Stimulated activated CD4-positive, alpha-beta T cell treated with anti-CD3 and anti-CD28 coated beads, Interleukin-12 subunit alpha, Interleukin-12 subunit beta, amount 100 ng/mL, for 24 hours (primary cell): ENCODE measurements at regions not wholly inside any gene's neighbourhood (a gene's known extent, or its start where the extent isn't known, plus 50 kb on each side); places are given as distances from the start of the nearest gene placed in this dataset.
"Not testable (repeated sequence)": the region's sequence is repeated elsewhere in the genome, so short reads cannot be mapped to it uniquely, and the experiment has no call there.

ENCODE experiments used
- DNase-seq, 2 experiments: peaks; one replicate each; pipeline ENCODE4 v3.0.0-alpha.2; 2020; ENCODE audit warnings: low read depth in 2 of 2

DNA sequence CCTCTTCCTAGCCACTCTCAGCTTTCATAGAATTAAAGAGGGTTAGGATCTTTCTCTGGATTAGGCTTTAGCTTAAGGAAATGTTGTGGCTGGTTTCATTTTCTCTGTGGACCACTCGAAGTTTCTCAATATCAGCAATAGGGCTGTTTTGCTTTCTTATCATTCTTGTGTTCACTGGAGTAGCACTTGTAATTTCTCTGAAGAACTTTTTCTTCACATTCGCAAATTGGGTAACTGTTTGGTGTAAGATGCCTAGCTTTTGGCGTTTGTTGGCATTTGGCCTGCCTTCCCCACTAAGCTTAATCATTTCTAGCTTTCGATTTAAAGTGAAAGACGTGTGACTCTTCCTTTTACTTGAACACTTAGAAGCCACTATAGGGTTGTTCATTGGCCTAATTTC lies 210.8 kb upstream of the PROX1 start:
- DNase-seq = no peak

DNA sequence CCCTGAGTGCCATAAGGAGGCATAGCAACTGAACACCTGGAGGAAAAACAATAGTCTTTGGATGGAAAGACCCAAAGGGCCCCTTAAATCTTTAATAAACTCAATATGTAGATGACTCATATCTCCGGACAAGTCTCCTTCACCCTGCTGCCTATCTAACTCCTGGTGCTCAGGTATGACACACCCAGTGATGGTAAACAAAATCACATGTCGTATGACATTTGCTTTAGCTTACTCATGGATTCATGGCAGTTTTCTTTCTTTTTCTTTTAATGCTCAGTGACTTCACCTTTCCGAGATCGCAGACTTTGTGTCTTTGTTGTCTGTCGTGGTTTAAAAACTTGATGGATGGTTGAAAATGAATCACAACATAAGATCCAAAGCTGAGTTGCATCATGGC lies 208.5 kb upstream of the PROX1 start:
- DNase-seq = no peak

DNA sequence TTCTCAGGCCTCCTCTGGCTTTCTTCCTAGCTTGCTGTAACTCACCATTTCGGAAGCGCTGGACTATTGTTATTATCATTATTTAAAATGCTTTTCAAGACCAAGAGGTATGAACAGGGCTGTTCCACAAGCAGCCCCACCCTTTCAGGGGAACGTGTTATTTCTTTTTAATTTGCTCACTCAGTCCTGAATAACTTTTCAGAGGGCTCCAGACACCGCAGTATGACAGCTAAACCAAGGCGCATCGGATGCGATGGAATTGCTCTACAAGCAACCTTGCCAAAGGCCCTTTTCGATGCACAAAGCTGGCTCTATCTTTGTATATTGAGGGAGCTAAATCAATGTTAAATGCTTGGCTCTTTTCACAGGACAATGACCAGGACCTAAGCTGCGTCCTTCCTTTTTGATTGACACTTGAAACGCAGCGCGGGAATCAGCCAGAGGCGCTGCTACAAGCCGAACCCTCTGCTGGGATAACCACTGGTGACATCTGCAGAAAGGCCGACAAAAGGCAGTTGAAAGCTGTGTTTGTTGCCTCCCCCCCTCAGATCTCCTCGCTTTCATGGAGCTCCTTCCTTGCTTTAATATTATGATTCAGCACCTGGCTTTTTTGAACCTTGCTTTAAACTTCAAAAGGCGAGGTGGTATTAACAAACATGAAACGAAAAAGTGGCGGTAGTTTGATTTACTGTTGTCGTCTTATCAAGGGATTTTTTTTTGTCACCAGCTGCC lies 204.7 kb upstream of the PROX1 start:
- no peak for DNase-seq

DNA sequence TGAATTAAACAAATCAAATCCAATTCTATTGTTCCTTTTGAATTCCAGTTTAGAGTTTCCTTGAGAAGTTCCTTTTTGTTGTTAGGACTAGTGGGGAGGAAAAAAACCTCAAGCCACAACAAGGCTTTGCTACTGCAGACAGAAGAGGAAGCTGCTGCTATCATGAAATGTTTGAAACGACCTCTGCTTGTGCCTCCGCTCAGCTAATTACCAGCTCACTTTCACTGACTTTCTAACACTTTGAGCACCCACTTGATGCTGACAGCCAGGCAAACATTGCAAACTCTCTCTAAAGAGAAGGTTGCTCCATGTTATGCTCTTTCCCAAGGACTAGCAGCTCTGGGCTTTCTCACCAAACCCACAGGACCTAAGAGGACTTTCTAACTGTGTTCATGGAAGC lies 203.9 kb upstream of the PROX1 start:
- no peak for DNase-seq

DNA sequence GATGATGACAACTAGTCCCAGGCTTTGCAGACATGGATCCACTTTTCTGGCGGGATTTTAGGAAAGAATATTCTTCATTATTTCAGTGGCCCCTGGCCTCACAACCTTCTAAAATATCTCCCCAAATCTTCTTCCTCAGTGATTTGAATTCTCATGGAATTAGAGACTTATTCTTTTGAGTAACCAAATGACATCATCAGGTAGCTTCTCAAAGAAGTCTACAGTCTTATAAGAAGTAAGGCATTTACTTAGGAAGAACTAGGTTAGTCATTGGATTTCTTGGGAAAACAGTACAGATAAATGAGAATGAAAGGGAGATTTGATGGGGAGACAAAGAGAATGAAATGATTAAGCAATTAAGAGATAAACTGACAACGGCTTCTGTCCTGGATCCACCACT lies 201.1 kb upstream of the PROX1 start:
- DNase-seq = no peak

DNA sequence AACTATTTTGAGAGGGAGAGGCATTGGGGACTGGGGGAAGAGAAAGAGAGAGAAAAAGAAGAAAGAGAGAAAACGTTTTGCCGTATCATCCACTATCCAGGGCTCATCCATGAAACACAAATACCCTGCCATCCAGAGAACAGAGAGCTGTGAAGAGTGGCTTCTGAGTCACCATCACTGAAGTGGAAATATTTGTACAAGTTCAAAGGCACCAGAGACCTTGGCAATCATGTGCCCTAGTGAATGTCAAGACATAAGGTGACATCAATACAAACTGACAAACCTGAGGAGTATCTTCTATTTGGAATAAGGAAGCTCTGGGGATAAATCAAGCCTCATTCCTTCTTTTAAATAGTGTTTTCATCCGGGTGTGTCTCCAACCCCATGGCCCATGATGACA lies 197.2 kb upstream of the PROX1 start:
- DNase-seq = no peak

DNA sequence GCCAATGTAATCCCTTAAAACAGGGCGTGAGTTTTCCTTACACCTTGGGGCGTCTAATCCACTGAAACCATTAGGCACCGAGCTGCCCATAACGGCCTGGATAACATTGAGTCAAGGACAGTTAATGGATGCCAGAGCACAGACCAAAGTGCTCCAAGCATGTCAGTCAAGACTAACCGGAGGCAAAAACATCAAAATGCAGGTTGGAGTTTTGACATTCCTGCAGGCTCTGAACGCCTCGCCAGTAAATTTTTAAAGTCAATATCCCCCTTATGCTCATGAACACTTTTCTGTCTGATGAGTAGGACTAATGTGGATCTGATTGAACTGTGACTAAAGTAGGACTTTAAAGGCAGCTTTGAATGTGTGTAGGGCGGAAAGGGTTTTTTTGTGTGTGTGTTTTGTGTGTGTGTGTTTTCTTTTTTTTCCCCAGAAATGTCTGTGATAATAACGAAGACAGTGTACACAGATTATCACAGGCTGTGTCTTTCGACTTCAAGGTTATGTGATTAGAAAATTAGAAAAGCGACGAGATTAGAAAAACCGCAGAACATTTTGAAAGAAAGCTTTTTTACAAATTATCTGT lies 194.2 kb upstream of the PROX1 start:
- no peak for DNase-seq

DNA sequence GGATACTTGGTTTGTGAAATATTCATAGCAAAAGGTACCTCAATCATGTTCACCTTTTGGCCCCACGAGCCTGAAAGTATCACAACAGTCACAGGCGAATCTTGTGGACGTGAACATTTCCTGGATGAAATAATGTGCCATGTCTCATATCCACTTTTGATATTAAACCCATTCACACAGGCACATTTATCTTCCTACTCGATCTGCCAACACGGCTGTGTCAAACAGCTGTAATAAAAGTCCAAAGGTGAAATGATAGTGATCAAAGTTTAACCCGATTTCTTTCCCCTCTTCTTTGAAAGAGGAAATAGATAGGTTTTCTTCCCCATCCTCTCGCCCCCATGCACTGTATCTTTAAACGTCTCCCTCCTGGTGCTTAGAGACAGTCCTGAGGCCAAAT lies 191.2 kb upstream of the PROX1 start:
- no peak for DNase-seq

DNA sequence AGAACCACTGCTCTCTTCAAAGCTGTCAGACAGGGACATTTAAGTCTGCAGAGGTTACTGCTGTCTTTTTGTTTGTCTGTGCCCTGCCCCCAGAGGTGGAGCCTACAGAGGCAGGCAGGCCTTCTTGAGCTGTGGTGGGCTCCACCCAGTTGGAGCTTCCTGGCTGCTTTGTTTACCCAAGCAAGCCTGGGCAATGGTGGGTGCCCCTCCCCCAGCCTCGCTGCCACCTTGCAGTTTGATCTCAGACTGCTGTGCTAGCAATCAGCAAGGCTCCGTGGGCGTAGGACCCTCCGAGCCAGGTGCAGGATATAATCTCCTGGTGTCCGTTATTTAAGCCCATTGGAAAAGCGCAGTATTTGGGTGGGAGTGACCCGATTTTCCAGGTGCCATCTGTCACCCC lies 179.5 kb upstream of the PROX1 start:
- DNase-seq = not testable (repeated sequence)

DNA sequence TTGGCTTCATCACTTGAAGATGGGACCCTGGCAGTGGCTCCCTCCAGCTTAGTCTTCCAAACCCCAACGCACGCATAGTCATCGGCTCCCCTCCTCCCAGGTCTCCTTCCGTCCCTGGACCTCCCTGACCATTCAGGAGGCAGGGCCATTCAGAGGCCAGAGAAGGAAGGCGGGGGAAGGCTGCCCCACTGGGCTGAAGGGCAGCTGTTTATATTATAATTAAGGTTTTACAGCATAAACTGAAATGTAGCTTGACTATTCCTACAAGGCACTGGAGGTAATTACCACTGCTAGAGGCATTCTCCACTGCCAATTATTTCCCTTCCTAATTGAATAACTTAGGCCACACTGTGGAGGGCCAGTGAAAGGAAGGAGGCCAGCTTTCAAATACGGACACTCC lies 170.6 kb upstream of the PROX1 start:
- DNase-seq = no peak

DNA sequence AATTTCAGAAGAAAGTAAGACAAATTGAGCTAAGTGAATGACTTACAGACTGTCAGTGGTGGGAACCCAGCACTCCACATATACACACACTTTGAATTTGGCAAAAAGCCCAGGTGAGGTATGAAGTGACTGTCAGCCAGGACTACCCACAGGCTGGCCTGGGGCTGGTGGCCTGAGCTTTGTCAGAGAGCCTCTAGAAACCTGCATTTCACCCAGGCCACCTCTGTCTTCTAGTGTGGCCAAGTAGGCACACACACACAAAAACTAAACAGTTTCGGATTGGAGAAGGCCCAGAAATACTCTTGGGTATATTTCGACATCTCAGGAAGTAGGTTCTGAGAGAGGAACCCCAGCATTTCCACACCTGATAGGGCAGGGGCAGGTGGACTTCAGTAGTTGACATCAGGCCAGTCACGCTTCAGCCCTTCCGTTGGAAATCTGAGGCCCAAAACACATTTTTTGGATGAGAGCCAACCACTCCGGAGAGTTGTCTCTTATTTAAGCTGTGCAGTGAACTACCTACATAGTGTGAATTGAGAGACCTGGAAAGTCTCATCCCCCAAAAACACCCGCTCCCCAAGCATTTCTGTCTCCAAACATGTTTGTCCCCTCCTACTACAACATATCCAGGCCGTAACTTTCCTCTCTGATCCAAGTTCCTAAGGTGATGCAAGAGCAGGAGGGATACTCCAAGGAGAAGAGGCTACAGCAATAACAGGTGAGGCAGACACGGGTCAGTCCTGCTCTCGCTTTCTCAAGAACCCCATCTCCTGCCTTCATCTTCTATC lies 167.2 kb upstream of the PROX1 start:
- DNase-seq = no peak

DNA sequence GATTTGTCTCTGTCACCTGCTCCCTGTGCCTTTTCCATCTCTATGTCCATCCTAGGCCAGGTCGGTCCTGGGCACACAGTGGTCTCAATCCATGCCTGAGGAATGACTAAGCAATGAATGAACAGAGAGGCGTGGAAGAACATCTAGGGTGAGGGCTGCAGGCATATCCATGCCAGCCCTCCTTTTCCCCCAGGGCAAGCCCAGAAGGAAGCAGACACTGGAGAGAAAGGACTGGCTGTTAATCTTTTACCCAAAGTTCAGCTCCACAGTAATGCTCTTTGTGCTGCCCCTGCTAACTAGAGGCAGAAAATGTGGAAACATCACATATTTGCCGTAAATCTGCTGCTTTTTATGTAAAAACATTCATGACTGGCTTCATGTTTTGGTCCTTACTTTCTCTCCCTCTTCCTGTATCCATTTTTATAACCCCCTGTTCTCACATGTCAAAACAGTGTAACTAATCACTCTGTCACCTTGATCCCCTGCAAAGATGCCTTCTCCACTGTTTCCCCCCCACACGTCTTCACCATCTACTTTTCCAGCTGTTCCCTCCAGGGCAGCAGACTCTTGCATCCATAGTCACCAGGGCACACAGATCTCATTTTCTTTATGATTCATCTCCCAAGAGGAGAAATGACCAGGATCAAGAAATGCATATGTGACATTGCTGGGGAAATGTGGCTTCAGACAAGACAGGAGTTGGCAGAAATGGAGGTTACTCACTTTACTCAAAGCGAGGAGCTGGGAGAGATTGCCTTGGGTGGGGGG lies 166.4 kb upstream of the PROX1 start:
- DNase-seq = no peak

DNA sequence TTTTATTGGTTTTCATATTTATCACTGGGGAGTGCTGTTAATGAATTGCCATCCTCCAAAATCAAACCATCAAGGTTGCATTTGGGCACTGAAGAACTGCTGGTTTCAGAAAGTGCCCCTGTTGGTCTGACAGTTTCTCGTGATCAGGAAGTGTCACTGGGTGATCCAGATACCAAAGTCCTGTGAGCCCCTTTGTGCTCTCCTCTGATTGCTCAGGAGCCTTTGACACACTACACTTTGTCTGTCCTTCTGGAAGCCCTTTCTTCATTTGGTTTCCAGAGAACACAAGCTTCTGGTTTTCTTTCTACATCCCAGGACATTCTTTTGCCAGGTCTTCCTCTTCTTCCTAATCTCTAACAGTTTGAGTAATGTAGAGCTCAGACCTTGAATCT lies 165.8 kb upstream of the PROX1 start:
- no peak for DNase-seq

DNA sequence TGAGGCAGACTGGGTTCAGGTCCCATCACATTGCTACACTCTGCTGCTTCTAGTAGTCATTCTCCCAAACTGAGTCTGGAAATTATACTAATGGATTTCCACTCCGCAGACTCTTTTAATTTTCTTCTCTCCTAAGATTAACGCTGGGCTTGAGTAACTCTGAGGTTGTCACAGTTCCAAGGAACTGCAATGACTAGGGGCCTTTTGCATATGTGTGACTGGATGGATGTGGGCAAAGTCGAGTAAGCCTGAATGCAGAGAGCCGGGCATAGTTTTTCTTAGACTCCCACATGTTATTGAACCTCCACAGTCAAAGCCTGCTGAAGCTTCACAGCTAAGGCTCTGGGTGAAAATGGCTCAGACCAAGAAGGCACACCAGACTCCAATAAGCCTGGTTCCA lies 160.9 kb upstream of the PROX1 start:
- DNase-seq = no peak

DNA sequence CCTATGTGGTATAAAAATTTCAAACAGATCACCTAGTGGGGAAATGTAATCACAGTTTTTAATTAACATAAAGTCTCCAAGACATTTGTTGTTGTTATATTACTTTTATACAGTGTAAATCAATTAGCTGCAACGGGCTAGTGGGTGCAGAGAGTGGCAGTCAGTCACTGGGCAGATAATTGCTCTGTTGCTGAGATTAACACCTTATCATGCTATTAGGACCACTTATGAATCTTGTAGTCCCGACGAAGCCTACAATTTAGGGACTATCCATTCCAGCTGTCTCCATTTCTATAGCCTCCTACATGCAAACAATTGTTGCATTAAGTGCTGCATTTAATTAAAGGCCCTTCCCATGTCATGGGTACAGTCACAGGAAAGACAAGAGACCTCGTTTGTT lies 158.9 kb upstream of the PROX1 start:
- DNase-seq = no peak

DNA sequence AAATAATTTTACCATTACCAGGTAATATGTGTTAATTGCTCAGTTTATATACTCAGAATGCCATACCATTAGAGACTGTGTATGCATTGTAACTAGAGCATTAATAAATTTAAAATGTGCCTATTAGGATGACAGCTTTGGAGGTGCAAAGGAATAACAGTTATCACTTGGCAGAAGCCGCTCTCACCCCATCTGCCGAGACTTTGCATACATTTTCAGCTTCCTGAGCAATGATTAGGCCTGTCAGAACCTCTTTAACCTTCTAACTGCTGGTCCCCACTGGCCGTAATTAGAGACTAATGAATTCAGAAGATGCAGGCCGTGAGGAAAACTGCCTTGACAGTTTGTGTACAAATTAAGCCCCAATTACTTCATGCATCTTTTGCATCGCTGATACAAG lies 158.0 kb upstream of the PROX1 start:
- no peak for DNase-seq

DNA sequence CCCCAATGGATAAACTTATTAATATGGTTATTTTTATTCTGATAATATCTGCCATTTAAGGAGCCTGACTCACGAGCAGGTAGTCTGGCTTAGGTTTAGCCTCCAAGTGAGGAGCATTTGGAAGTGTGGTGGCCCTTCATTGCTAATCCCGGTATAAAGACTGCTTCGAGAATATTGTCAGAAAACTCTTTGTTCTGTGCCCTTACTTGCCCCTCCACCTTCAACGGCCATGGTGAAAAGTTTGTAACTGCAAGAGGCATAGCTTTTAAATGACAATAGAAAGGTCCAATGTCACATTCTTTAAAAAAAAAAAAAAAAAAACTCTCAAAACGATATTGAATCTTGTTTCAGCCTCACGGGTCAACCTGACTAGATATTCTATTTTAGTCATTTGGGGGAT lies 157.4 kb upstream of the PROX1 start:
- DNase-seq = no peak

DNA sequence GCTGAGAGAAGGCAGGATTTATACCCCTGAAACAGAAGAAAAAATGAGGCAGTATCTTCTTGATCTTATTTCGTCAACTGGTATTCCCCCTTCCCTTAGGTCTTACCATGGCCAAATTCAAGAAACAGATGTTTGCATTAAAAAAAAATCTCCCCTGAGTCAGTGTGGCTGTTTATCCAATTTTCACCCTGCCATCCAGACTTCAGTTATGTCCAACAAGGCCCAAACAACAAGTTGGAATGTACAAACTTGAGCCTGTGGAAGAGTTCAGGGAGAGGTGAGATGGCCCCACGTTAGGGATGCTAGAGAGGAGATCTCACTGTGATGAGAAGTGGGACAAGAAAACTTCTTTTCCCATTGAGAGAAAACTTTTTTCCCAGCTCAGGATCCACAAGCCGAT lies 147.2 kb upstream of the PROX1 start:
- no peak for DNase-seq

DNA sequence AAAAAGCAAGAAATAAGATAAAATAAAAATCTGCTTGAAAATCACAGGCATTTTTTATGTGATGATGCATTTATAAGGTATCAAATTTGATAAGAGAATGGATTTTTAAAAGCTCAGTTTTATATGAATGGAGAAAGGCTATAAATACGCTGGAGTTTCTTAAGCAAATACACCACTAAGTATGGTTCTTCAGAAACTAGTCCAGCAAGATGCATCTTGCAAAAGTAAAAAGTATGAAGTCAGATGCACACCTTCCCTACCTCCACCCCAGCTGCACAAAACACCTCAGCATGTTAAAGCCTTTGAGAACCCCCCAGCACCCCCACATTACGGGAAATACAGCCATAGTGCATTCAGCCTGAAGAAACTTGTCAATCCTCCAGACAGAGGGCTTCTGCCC lies 143.1 kb upstream of the PROX1 start:
- DNase-seq = no peak

DNA sequence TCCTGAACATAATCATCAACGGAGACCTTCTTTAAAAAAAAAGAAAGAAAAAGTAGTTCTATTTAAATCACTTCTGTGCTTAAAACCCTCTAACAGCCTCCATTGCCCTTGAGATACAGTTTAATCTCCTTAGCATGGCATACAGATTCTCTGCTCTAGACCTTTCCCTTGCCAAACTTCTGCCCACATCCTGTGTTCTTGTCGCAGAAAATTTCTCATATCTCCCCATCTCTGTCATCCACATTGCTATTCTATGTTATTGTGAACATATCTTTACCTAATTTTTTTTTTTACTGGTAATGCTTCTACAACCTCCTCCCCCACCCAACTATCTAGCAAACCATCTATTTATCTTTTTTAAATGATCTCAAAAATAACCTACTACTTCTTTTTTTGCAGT lies 135.7 kb upstream of the PROX1 start:
- no peak for DNase-seq

DNA sequence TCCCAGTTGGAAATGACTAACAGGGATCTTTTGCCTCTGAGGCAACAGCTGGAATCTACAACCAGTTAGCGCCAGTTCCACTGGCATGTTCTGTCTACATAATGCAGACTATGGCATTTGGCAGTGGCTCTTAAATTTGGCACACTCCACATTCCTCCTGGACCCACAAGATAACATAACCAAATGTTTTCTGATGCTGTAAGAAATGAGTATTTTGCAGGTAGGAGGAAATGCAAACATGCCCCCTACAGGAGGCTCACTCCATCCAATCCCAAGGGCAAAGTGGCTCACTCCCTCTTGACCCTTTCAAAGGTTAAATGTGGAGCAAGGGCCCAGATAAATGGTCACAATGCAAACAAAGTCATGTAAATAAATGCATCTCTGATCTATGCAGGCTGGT lies 129.2 kb upstream of the PROX1 start:
- no peak for DNase-seq

DNA sequence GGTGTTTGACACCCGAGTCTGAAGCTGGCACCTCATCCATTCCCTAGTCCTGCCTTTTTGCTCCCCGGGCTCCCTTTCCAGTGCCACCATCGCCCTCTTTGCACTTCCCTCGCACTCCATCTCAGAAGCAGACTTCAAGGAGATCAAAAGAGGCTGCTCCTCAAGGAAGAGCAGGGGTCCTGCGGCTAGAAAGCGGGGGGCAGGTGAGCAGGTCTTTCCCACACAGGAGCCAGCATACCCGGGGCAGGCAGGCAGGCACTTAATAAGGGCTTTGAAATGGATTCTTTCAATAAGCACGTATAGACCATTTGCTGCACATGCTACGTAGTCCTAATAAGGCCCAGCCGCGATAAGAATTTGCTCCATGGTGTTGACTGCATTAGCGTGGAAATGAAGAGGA lies 125.9 kb upstream of the PROX1 start:
- no peak for DNase-seq

DNA sequence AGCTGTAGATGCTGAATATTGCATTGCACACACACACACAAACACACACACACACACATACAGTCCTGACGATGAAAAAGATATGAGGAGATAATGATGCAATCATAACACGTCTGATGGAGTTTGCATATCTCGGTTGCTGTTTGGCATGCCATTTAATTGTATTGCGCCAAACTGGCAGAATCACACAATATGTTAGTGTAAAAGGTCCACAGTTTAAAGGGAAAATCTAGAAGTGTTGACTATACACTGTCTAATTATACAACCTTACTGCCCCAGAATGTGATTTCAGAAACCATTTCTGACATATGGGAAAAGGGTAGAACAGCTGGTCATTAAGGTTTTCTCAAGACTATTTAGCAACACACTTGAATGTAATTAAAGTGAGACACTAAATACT lies 123.7 kb upstream of the PROX1 start:
- DNase-seq = no peak
